K562 (cell line): ENCODE measurements at regions not wholly inside any gene's neighbourhood (a gene's known extent, or its start where the extent isn't known, plus 50 kb on each side); places are given as distances from the start of the nearest gene placed in this dataset.

Experiments used
- CTCF ChIP-seq, 3 experiments: IDR thresholded peaks in 2 of 3; conservative IDR thresholded peaks in 1 of 3; 2 replicates each; pipeline ENCODE4 v1.5.1; 2011 to 2012; ENCODE audit warnings: low read length in 3 of 3, mild to moderate bottlenecking in 3 of 3, control low read depth in 2 of 3, improper control_type of control experiment in 1 of 3, inconsistent platforms in 1 of 3, low read depth in 1 of 3, mixed read lengths in 1 of 3, moderate library complexity in 1 of 3; ENCODE audit not compliant: insufficient read depth in 2 of 3
- DACH1 ChIP-seq: fragments of 450-650 bp; IDR thresholded peaks from 2 replicates; pipeline ENCODE4 v1.6.1; 2018; ENCODE audit not compliant: partially characterized antibody
- NFE2L1 ChIP-seq: fragments of 450-650 bp; IDR thresholded peaks from 2 replicates; pipeline ENCODE4 v1.6.1; 2016; ENCODE audit warnings: missing genetic modification characterization, low read depth, mild to moderate bottlenecking, missing compliant biosample characterization, moderate library complexity, borderline replicate concordance
- SMARCB1 ChIP-seq: IDR thresholded peaks from 2 replicates; pipeline ENCODE4 v1.6.1; 2011; ENCODE audit warnings: improper control_type of control experiment, low read depth; ENCODE audit not compliant: insufficient read length
- SMC3 ChIP-seq: conservative IDR thresholded peaks from 2 replicates; pipeline ENCODE4 v1.6.1; 2011; ENCODE audit warnings: low read depth, low read length, improper control_type of control experiment; ENCODE audit not compliant: insufficient read depth
- TBL1XR1 ChIP-seq, 2 experiments: IDR thresholded peaks; 2 replicates each; pipeline ENCODE4 v1.6.1; 2012; ENCODE audit warnings: improper control_type of control experiment in 2 of 2, low read length in 2 of 2, mild to moderate bottlenecking in 1 of 2
- ZNF449 ChIP-seq: fragments of 250-450 bp; sonication (Bioruptor Pico); IDR thresholded peaks from 2 replicates; pipeline ENCODE4 v1.8.0; 2022; ENCODE audit warnings: moderate library complexity, mild to moderate bottlenecking, inconsistent platforms

GRCh38 chr13:85738696-85739320 is 60.4 kb downstream of the SLITRK6 start:
- TF ChIP-seq CTCF (IDR thresholded peaks at IDR 0.05 in 2 of 3, conservative IDR thresholded peaks at IDR 0.05 in 1 of 3; ENCODE audit: insufficient read depth in 2 of 3, low read depth in 1 of 3, low read length in 3 of 3): no peak
- no peak for TF ChIP-seq DACH1
- TF ChIP-seq SMARCB1: no peak
- no peak for TF ChIP-seq TBL1XR1 (IDR thresholded peaks at IDR 0.05; ENCODE audit: low read length in 2 of 2)
- TF ChIP-seq ZNF449 (CRISPR knock-in tag): no peak
- TF ChIP-seq SMC3: no peak
- TF ChIP-seq NFE2L1 (tag): no peak
